ENCODE measurements at regions not wholly inside any gene's neighbourhood (a gene's known extent, or its start where the extent isn't known, plus 50 kb on each side); places are given as distances from the start of the nearest gene placed in this dataset.
"Not testable (repeated sequence)": the region's sequence is repeated elsewhere in the genome, so short reads cannot be mapped to it uniquely, and the experiment has no call there.

DNA sequence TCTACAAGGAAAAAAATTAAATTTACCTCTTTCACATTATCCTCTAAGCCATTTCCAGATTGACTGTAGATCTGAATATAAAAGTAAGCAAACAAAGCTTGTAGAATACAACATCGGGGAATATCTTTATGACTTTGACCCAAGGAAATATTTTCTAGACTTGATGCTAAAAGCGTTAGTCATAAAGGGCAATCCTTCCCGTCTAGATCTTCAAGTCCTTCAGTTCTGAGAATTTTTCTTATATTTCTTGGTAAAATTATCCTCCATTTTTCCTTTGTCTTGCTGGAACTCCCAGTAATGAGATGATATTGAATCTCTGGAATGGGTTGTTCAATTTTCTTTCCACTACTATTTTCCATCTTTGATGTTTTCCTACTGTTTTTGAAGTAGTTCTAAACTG is 77.8 kb upstream of the ZNF184 start:
- DNase-seq (ENCODE audit: low read depth in 3 of 3, low spot score in 2 of 3), result no peak

DNA sequence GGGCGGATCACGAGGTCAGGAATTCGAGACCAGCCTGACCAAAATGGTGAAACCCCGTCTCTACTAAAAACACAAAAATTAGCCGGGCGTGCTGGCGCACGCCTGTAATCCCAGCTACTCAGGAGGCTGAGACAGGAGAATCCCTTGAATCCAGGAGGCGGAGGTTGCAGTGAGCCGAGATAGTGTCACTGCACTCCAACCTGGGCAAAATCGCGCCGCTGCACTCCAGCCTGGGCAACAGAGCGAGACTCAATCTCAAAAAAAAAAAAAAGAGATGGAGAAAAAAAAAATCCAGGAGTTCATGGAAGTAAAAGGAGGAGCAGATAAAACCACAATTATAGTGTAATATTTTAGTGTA is 76.3 kb upstream of the ZNF184 start:
- not testable (repeated sequence) for DNase-seq (ENCODE audit: low read depth in 3 of 3, low spot score in 2 of 3)

DNA sequence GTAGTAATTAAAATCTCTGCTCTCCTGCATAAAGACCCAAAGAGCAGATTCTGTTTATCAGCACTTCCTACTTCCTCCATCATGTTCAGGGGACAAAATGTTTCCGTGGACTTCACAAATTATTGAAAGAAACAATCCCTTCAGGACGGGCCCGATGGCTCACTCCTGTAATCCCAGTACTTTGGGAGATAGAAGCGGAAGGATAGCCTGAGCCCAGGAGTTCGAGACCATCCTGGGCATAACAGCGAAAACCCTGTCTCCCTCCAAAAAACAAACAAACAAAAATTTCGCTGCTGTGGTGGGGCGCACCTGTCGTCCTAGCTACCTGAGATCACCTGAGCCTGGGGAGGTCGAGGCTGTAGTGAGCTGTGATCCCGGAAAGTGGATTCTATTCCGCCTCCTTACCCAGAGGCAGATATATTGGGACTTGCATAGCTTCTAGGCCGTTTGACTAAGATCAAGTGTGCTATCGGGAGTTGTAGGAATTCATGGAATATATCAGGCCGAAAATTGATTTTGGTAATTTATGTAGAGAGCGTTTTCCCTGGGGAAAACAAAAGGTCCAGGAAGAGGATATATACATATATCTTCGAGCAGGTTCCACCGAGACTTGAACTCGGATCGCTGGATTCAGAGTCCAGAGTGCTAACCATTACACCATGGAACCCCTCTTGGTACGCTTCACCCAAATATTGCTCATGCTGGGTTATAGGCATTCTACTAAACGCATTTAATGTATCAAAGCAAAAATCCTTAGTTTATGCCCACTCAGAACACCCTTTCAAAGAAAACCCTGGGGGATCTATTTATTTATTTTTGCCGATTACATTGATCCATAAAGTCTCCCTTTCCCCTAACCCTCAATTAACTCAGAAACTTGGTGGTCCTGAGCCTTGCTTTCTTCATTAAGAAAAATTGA is 74.5 kb upstream of the ZNF184 start:
- DNase-seq (ENCODE audit: low read depth in 3 of 3, low spot score in 2 of 3), result no peak

DNA sequence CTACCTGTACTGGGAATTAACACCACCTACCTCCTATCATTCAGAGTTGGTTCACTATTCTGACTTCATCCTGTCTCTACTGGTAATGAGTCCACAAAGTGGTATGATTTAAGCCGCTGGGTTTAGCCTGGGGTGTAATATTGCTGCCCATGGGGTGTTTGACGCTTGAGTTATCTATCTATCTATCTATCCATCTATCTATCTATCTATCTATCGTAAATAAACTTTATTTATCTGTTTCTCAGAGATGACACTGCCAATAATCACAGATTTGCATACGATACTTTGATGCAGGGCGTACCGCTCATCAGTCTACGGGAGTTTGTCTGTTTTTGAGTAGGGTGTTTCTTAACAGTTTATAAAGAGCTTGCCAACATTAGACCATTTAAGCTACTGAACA is 73.6 kb upstream of the ZNF184 start:
- no peak for DNase-seq (ENCODE audit: low read depth in 3 of 3, low spot score in 2 of 3)

DNA sequence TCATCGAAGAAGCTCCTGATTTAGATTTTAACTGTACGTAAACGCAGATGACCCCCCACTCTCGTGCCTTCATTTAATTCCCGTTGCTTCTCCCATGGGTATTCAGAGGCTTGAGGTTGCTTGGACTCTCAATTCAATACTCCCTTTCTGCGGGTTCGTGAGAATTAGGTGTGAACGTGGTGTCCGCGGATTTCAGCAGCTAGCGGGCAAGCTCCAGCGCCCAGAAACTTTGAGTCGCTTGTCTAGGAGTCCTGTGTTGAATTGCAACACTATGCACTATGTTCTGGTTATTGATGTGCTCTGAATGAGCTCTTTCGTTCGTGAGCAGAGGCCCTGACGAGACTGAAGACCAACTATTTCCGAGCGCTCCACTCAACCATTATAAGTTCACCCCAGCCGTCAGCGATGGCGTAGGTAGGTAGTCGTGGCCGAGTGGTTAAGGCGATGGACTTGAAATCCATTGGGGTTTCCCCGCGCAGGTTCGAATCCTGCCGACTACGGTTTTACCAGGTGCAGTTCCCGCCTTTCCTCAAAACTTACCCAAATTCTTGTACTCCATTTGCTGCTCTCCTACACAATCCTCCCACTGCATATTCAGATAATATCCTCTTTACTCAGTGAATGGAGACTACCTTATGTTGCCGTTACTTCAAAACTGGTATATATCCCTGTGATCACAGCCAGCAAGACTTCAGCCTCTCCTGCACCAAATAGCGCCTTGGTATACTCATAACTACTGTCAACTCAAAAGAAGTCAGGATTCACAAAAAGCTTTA is 72.6 kb upstream of the ZNF184 start:
- no peak for DNase-seq (ENCODE audit: low read depth in 3 of 3, low spot score in 2 of 3)

DNA sequence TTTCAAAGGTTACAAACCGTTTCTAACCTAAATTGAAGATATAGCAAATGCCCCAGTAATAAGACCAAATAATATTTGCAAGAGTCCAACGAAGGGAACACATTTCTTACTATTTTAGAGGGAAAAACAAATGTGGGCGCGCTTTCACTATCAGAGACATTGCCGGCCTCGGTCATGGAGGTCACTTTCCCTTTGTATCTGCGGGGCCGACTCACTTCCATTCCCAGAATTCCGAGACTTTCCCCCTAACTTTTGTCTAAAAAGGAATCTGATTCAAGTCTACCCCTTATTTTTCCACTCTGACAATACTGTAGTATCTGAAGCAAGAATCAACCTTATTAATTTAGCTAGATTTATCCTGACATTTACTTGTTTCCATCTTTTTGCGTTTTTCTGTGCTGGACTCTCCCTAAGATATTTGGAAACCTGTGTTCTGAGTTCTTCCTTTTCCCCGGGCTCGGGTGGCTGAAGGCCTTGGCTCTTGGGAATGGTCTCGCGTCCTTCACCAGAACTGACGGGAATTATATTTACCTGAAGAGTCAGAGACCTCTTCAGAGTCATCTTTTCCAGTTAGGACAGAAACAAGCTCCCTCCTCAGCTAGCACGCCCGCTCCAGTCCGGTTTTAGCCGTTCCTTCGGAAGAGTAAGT is 71.8 kb upstream of the ZNF184 start:
- no peak for DNase-seq (ENCODE audit: low read depth in 3 of 3, low spot score in 2 of 3)

DNA sequence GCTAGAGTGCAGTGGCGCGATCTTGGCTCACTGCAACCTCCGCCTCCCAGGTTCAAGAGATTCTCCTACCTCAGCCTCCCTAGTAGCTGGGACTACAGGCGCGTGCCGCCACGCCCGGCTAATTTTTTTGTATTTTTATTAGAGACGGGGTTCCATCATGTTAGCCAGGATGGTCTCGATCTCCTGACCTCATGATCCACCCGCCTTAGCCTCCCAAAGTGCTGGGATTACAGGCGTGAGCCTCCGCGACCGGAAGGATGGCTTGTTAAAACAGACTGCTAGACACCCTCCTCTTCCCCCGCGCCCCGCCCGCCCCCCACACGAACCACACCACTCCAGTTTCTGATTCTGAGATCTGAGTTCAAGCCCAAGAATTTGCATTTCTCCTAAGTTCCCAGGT is 71.2 kb upstream of the ZNF184 start:
- not testable (repeated sequence) for DNase-seq (ENCODE audit: low read depth in 3 of 3, low spot score in 2 of 3)

DNA sequence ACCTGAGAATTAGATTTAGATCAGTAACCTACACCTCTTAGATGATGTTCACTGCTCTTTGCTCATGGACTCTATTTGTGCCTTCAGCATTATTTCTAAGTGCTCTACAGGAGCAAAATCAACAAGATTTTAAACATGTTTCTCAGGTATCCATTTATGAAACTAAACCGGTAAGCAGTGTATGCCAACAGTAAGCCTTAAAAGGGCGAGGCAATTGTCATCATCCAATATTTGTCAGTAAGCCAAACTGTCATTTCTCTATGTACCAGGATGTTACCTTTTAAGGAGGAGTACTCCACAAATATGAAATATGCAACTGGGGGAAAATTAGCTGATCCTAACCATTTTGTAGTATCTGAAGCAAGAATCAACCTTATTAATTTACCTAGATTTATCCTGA is 69.6 kb upstream of the ZNF184 start:
- no peak for DNase-seq (ENCODE audit: low read depth in 3 of 3, low spot score in 2 of 3)

DNA sequence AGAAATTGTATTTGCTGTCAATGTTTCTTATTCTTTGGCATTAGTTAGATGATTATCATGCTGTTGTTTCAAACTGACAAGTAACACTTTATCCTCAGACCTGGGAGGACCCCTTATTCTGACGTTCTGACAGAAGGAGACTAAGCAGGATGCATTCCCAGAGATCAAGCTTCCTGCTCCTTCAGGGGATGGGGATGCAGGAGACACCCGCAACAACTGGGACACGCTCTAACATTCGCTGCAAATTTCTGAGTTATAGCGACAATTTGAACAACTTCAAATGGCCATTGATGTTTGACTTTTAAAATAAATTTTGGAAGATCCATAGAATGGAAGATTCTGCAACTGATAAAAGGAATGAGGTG is 69.0 kb upstream of the ZNF184 start:
- DNase-seq (ENCODE audit: low read depth in 3 of 3, low spot score in 2 of 3), result no peak

DNA sequence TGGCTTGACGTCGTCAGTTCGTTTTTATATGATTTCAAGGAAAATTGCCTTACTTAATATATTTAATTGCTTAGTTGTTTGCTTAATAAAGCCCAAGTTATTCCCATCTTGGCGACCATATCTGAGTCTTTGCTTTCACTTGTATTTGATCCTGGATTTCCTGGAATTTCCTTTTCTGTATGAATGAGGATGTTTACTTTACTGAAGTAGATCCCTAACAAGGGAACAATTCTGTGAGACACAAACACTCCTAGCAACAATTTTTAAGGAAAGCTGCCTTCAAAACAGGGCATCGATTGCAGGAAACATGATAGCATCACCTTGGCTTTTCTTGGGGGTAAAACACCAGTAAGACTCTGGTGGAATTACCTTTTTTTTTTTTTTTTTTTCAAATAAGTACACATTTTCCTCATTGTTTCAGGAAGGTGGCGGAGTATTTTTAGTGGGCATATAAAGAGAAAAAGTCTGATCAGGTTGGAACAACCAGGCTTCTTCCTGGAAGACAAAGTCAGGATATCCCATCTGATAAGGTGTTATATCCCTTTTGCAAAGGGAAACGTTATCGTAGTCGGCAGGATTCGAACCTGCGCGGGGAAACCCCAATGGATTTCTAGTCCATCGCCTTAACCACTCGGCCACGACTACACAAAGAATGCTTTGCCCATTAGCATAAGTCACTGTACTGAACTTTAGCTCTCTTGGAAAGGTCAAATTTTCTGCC is 68.5 kb upstream of the ZNF184 start:
- DNase-seq (ENCODE audit: low read depth in 3 of 3, low spot score in 2 of 3), result no peak

DNA sequence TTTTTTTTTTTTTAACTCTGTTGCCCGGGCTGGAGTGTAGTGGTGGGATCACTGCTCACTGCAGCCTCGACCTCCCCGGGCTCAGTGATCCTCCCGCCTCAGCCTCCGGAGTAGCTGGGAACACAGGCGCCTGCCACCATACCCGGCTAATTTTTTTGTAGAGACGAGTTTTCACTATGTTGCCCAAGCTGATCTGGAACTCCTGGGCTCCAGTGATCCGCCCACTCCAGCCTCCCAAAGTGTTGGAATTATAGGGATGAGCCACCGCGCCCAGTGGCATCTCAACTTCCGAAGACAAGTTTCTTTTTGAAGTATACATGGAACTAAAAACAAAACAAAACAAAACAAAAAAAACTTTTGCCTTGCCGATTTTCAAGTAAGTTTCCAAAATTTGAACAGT is 66.6 kb upstream of the ZNF184 start:
- DNase-seq (ENCODE audit: low read depth in 3 of 3, low spot score in 2 of 3), result no peak

DNA sequence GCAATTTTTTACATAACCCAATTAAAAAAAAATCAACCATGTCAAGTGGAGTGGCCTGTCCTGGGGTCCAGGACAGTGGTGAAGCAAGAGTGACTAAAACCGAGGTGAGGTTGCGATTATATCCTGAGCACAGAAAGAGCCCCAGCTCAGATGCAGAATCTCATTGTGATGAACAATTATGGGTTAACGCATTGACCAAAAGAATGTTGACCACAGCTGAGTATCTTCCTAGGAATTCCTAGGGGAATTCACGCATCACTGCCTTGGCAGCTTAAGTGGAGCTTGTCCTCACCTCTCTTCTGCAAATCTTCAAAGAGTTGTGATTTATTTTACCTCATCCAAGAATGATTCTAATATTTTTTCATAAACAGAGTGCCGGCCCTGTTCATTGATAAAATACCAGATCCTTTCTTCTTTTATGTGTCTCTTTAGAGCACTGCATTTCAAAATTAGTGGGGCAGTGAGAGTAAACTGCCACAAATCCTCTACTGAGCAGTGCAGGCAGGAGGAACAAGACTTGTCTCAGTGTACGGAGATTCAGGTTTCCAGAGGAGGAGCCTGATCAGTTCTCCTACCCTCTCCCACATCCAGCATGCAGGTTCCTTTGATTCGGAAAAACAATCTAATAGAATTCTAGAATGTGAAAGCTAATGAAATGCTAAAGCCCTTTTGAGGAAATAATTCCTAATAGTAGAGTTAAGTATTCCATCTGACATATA is 60.1 kb upstream of the ZNF184 start:
- no peak for DNase-seq (ENCODE audit: low read depth in 3 of 3, low spot score in 2 of 3)

DNA sequence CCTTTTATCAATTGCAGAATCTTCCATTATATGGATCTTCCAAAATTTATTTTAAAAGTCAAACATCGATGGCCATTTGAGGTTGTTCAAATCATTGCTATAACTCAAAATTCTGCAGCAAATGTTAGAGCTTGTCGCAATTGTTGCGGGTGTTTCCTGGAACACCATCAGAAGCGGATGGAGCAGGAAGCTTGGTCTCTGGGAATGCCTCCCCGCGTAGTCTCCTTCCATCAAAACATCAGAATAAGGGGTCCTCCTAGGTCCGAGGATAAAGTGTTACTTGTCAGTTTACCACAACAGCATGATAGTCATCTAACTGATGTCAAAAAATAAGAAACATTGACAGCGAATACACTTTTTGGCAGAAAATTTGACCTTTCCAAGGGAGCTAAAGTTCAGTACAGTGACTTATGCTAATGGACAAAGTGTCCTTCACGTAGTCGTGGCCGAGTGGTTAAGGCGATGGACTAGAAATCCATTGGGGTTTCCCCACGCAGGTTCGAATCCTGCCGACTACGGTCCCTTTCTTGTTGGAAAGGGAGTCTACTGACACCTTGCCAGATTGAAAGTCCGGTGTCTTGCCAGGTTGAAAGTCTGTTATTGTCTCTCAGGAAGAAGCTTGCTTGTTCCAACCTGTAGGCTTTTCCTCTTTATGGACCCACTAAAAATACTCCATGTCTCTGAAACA is 59.0 kb upstream of the ZNF184 start:
- no peak for DNase-seq (ENCODE audit: low read depth in 3 of 3, low spot score in 2 of 3)

DNA sequence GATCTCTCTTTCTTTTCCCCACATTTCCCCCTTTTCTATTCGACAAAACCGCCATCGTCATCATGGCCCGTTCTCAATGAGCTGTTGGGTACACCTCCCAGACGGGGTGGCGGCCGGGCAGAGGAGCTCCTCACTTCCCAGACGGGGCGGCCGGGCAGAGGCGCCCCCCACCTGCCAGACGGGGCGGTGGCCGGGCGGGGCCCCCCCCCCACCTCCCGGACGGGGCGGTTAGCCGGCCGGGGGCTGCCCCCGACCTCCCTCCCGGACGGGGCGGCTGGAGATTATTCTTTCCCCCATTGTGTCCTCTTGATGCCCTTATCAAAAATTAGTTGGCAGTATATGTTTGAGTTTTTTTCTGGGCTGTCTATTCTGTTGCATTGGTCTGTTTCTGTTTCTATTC is 56.9 kb upstream of the ZNF184 start:
- DNase-seq (ENCODE audit: low read depth in 3 of 3, low spot score in 2 of 3), result not testable (repeated sequence)

DNA sequence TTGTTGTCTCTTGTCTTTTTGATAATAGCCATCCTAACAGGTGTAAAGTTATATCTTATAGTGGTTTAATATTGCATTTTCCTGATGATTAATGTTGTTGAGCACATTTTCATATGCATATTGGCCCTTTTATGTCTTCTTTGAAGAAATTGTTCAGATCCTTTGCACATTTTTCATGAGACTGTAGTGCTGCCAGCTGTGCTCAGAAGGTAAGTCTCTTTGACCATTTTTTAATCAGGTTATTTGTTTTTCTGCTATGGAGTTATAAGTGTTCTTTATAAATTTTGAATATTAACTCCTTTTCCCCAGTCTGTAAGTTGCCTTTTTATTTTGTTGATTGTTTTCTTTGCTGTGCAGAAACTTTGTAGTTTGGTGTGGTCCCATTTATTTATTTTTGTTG is 55.8 kb upstream of the ZNF184 start:
- no peak for DNase-seq (ENCODE audit: low read depth in 3 of 3, low spot score in 2 of 3)

All from right renal cortex interstitium (tissue), 3 donors.